ENCODE measurements at regions not wholly inside any gene's neighbourhood (a gene's known extent, or its start where the extent isn't known, plus 50 kb on each side); places are given as distances from the start of the nearest gene placed in this dataset.

- Mint-ChIP-seq H3K27ac (no peak overlapping the region), H3K9me3 (no peaks in the 10 kb centered on the region), H3K36me3 (ENCODE audit: low read depth) (no peaks in the 10 kb centered on the region), H3K4me3 (no peak overlapping the region), H3K4me1 (no peaks in the 10 kb centered on the region), H3K27me3 (peaks cover 3% of the 10 kb centered on the region)
- CTCF ChIA-PET: no interaction called here
- no peak for DNase-seq
- POLR2A ChIA-PET: no interaction called here
These were observed 220.3 kb upstream of the IER5L start for GRCh38 chr9:129398101-129398960.

GRCh38 chr9:129397335-129397734 lies 219.3 kb upstream of the IER5L start:
- Mint-ChIP-seq H3K4me3 (no peak overlapping the region), H3K27me3 (no peaks in the 10 kb centered on the region), H3K27ac (no peak overlapping the region), H3K36me3 (ENCODE audit: low read depth) (no peaks in the 10 kb centered on the region), H3K9me3 (no peaks in the 10 kb centered on the region), H3K4me1 (no peaks in the 10 kb centered on the region)
- CTCF ChIA-PET: no interaction called here
- no peak for DNase-seq
- POLR2A ChIA-PET: no interaction called here

GRCh38 chr9:129396365-129396708 lies 218.3 kb upstream of the IER5L start:
- H3K9me3 Mint-ChIP-seq: no peaks in the 10 kb centered on the region
- ChIA-PET CTCF (no interaction called here), POLR2A (no interaction called here)

GRCh38 chr9:129395633-129396364 lies 217.7 kb upstream of the IER5L start:
- H3K9me3 Mint-ChIP-seq: no peaks in the 10 kb centered on the region
- POLR2A ChIA-PET: no interaction called here
- no peaks in the 10 kb centered on the region for H3K36me3 Mint-ChIP-seq (ENCODE audit: low read depth)
- no peak overlapping the region for H3K4me3 Mint-ChIP-seq
- no peak overlapping the region for H3K27ac Mint-ChIP-seq
- DNase-seq: no peak
- no peaks in the 10 kb centered on the region for H3K27me3 Mint-ChIP-seq
- no peaks in the 10 kb centered on the region for H3K4me1 Mint-ChIP-seq
- CTCF ChIA-PET: no interaction called here

More at GRCh38 chr9:129396365-129396708, 218.3 kb upstream of the IER5L start:
- no peak for DNase-seq
- no peaks in the 10 kb centered on the region for H3K27me3 Mint-ChIP-seq
- no peaks in the 10 kb centered on the region for H3K4me1 Mint-ChIP-seq
- H3K4me3 Mint-ChIP-seq: no peak overlapping the region
- H3K36me3 Mint-ChIP-seq (ENCODE audit: low read depth): no peaks in the 10 kb centered on the region
- no peak overlapping the region for H3K27ac Mint-ChIP-seq

GRCh38 chr9:129394886-129395279 lies 216.8 kb upstream of the IER5L start:
- Mint-ChIP-seq H3K27ac (no peak overlapping the region), H3K4me3 (no peak overlapping the region), H3K36me3 (ENCODE audit: low read depth) (no peaks in the 10 kb centered on the region), H3K4me1 (no peaks in the 10 kb centered on the region), H3K9me3 (no peaks in the 10 kb centered on the region), H3K27me3 (peaks cover 1% of the 10 kb centered on the region)
- ChIA-PET CTCF (no interaction called here), POLR2A (no interaction called here)
- DNase-seq: no peak

- H3K4me3 Mint-ChIP-seq: no peak overlapping the region
- H3K36me3 Mint-ChIP-seq (ENCODE audit: low read depth): no peaks in the 10 kb centered on the region
- peaks cover 5% of the 10 kb centered on the region for H3K27me3 Mint-ChIP-seq
- H3K27ac Mint-ChIP-seq: no peak overlapping the region
- CTCF ChIA-PET: interaction anchor here (0.7 kb wide), 2 partner anchors 11 to 343 kb away, joined by 3 to 4 read pairs; no protein-coding TSS in a partner anchor
- DNase-seq: no peak
- no peaks in the 10 kb centered on the region for H3K9me3 Mint-ChIP-seq
- POLR2A ChIA-PET: no interaction called here
- H3K4me1 Mint-ChIP-seq: no peaks in the 10 kb centered on the region
These were observed 216.2 kb upstream of the IER5L start for GRCh38 chr9:129394061-129394885.

GRCh38 chr9:129393064-129393463 lies 215.0 kb upstream of the IER5L start:
- Mint-ChIP-seq H3K9me3 (no peaks in the 10 kb centered on the region), H3K4me1 (no peaks in the 10 kb centered on the region), H3K4me3 (no peak overlapping the region), H3K36me3 (ENCODE audit: low read depth) (no peaks in the 10 kb centered on the region), H3K27ac (no peak overlapping the region), H3K27me3 (peaks cover 7% of the 10 kb centered on the region)
- POLR2A ChIA-PET: no interaction called here
- CTCF ChIA-PET: no interaction called here
- DNase-seq: no peak

GRCh38 chr9:129392093-129392541 lies 214.1 kb upstream of the IER5L start:
- no peak overlapping the region for H3K4me3 Mint-ChIP-seq
- H3K27me3 Mint-ChIP-seq: peaks cover 10% of the 10 kb centered on the region
- ChIA-PET POLR2A (no interaction called here), CTCF (no interaction called here)
- no peak overlapping the region for H3K27ac Mint-ChIP-seq
- no peaks in the 10 kb centered on the region for H3K4me1 Mint-ChIP-seq
- no peak for DNase-seq
- H3K9me3 Mint-ChIP-seq: no peaks in the 10 kb centered on the region
- H3K36me3 Mint-ChIP-seq (ENCODE audit: low read depth): no peaks in the 10 kb centered on the region

- peaks cover 10% of the 10 kb centered on the region for H3K27me3 Mint-ChIP-seq
- CTCF ChIA-PET: no interaction called here
- no peak for DNase-seq
- H3K27ac Mint-ChIP-seq: no peak overlapping the region
- no peaks in the 10 kb centered on the region for H3K36me3 Mint-ChIP-seq (ENCODE audit: low read depth)
- H3K9me3 Mint-ChIP-seq: no peaks in the 10 kb centered on the region
- POLR2A ChIA-PET: no interaction called here
- no peaks in the 10 kb centered on the region for H3K4me1 Mint-ChIP-seq
- no peak overlapping the region for H3K4me3 Mint-ChIP-seq
These were observed 213.2 kb upstream of the IER5L start for GRCh38 chr9:129391221-129391661.

GRCh38 chr9:129390541-129390940 lies 212.5 kb upstream of the IER5L start:
- Mint-ChIP-seq H3K36me3 (ENCODE audit: low read depth) (no peaks in the 10 kb centered on the region), H3K27ac (no peak overlapping the region), H3K4me3 (no peak overlapping the region), H3K27me3 (peaks cover 10% of the 10 kb centered on the region), H3K4me1 (no peaks in the 10 kb centered on the region), H3K9me3 (no peaks in the 10 kb centered on the region)
- no peak for DNase-seq
- ChIA-PET CTCF (interaction anchor here (1.4 kb wide), 1 partner anchor 259 kb away, joined by 3 read pairs; no protein-coding TSS in a partner anchor), POLR2A (no interaction called here)

GRCh38 chr9:129387822-129388221 lies 209.8 kb upstream of the IER5L start:
- Mint-ChIP-seq H3K27ac (no peak overlapping the region), H3K4me3 (no peak overlapping the region), H3K27me3 (peaks cover 18% of the 10 kb centered on the region), H3K9me3 (no peaks in the 10 kb centered on the region), H3K4me1 (peaks cover 6% of the 10 kb centered on the region), H3K36me3 (ENCODE audit: low read depth) (no peaks in the 10 kb centered on the region)
- CTCF ChIA-PET: no interaction called here
- POLR2A ChIA-PET: no interaction called here
- DNase-seq: no peak

- CTCF ChIA-PET: no interaction called here
- Mint-ChIP-seq H3K4me3 (no peak overlapping the region), H3K4me1 (peaks cover 6% of the 10 kb centered on the region), H3K36me3 (ENCODE audit: low read depth) (no peaks in the 10 kb centered on the region), H3K9me3 (no peaks in the 10 kb centered on the region), H3K27ac (no peak overlapping the region), H3K27me3 (peaks cover 18% of the 10 kb centered on the region)
- POLR2A ChIA-PET: no interaction called here
- no peak for DNase-seq
These were observed 208.7 kb upstream of the IER5L start for GRCh38 chr9:129386812-129387177.

- no peak overlapping the region for H3K4me3 Mint-ChIP-seq
- no peaks in the 10 kb centered on the region for H3K9me3 Mint-ChIP-seq
- POLR2A ChIA-PET: no interaction called here
- no peak for DNase-seq
- H3K36me3 Mint-ChIP-seq (ENCODE audit: low read depth): no peaks in the 10 kb centered on the region
- H3K27me3 Mint-ChIP-seq: peaks cover 22% of the 10 kb centered on the region
- CTCF ChIA-PET: no interaction called here
- no peak overlapping the region for H3K27ac Mint-ChIP-seq
- H3K4me1 Mint-ChIP-seq: peaks cover 6% of the 10 kb centered on the region
These were observed 207.3 kb upstream of the IER5L start for GRCh38 chr9:129385211-129385934.

Data from activated CD4-positive, alpha-beta memory T cell treated with anti-CD3 and anti-CD28 coated beads, Interleukin-2, amount 10 ng/mL, durations not matched to agents 7 days and 5 days (primary cell).